HL-60/S4 treated with phorbol 12-myristate 13-acetate at 8.2 ng/mL for 4 days and 3 days (cell line): ENCODE measurements at regions not wholly inside any gene's neighbourhood (a gene's known extent, or its start where the extent isn't known, plus 50 kb on each side); places are given as distances from the start of the nearest gene placed in this dataset.
"Not testable (repeated sequence)": the region's sequence is repeated elsewhere in the genome, so short reads cannot be mapped to it uniquely, and the experiment has no call there.

Experiments
- in situ Hi-C: fragments of 300-500 bp; cut with MboI; formaldehyde crosslinking; loops from 2 replicates; pipeline ENCODE4 v1.15.0; 2022; ENCODE audit warnings: low sequenced_read_pairs

- in situ Hi-C loops = no loop called here
Observed at GRCh38 chr14:105581551-105582341, 55.4 kb downstream of the TMEM121 start.

- in situ Hi-C loops = no loop called here
Observed at GRCh38 chr14:105582639-105583038, 56.3 kb downstream of the TMEM121 start.

GRCh38 chr14:105583914-105584313 is 57.5 kb downstream of the TMEM121 start:
- in situ Hi-C loops = not testable (repeated sequence)

- in situ Hi-C loops = loop anchor here (5.0 kb wide), 1 partner anchor 122 kb away; no protein-coding TSS in a partner anchor
Observed at GRCh38 chr14:105585290-105585689, 58.9 kb downstream of the TMEM121 start.

GRCh38 chr14:105585722-105586121 is 59.3 kb downstream of the TMEM121 start:
- in situ Hi-C loops = loop anchor here (5.0 kb wide), 1 partner anchor 122 kb away; no protein-coding TSS in a partner anchor

GRCh38 chr14:105586144-105586872 is 59.9 kb downstream of the TMEM121 start:
- in situ Hi-C loops = loop anchor here (5.0 kb wide), 1 partner anchor 121 kb away; no protein-coding TSS in a partner anchor

GRCh38 chr14:105587034-105587433 is 60.7 kb downstream of the TMEM121 start:
- in situ Hi-C loops = loop anchor here (5.0 kb wide), 1 partner anchor 120 kb away; no protein-coding TSS in a partner anchor

GRCh38 chr14:105587482-105588235 is 61.3 kb downstream of the TMEM121 start:
- in situ Hi-C loops = loop anchor here (5.0 kb wide), 1 partner anchor 120 kb away; no protein-coding TSS in a partner anchor

- in situ Hi-C loops = loop anchor here (5.0 kb wide), 1 partner anchor 119 kb away; no protein-coding TSS in a partner anchor
Observed at GRCh38 chr14:105588236-105588860, 62.0 kb downstream of the TMEM121 start.

GRCh38 chr14:105589161-105589925 is 63.0 kb downstream of the TMEM121 start:
- in situ Hi-C loops = loop anchor here (5.0 kb wide), 1 partner anchor 118 kb away; no protein-coding TSS in a partner anchor

GRCh38 chr14:105589926-105590185 is 63.5 kb downstream of the TMEM121 start:
- in situ Hi-C loops = loop anchor here (5.0 kb wide), 1 partner anchor 117 kb away; no protein-coding TSS in a partner anchor

- in situ Hi-C loops = no loop called here
Observed at GRCh38 chr14:105591052-105591451, 64.7 kb downstream of the TMEM121 start.

- in situ Hi-C loops = not testable (repeated sequence)
Observed at GRCh38 chr14:105591792-105592341, 65.5 kb downstream of the TMEM121 start.

- in situ Hi-C loops = not testable (repeated sequence)
Observed at GRCh38 chr14:105592646-105593045, 66.3 kb downstream of the TMEM121 start.

- in situ Hi-C loops = not testable (repeated sequence)
Observed at GRCh38 chr14:105595346-105595745, 69.0 kb downstream of the TMEM121 start.

- in situ Hi-C loops = not testable (repeated sequence)
Observed at GRCh38 chr14:105596374-105596773, 70.0 kb downstream of the TMEM121 start.

- in situ Hi-C loops = not testable (repeated sequence)
Observed at GRCh38 chr14:105598040-105598763, 71.8 kb downstream of the TMEM121 start.

GRCh38 chr14:105598925-105599586 is 72.7 kb downstream of the TMEM121 start:
- in situ Hi-C loops = not testable (repeated sequence)
